EL (cell line): ENCODE measurements at regions not wholly inside any gene's neighbourhood (a gene's known extent, or its start where the extent isn't known, plus 50 kb on each side); places are given as distances from the start of the nearest gene placed in this dataset.

Experiments used
- DNase-seq: peaks from one replicate; pipeline ENCODE4 v3.0.0-alpha.2; 2016

DNA sequence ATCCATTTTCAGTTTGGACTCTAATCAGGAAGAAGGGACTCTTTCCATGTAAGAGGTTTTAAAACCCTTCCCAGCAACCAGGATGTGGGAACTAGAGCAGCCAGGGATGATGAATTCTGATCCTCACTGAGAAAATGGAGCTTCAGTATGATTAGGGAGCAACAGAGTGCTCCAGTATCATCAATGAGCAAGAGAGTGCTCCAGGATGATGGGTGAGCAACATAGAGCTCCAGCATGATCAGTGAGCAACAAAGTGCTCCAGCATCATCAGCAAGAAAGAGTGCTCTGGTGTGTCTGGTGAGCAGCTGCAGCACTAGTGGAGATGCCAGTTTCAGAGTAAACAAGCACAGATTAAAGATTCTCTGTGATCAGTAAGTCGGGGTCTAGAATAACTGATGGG, 106.4 kb upstream of the LPP start:
- DNase-seq: no peak

DNA sequence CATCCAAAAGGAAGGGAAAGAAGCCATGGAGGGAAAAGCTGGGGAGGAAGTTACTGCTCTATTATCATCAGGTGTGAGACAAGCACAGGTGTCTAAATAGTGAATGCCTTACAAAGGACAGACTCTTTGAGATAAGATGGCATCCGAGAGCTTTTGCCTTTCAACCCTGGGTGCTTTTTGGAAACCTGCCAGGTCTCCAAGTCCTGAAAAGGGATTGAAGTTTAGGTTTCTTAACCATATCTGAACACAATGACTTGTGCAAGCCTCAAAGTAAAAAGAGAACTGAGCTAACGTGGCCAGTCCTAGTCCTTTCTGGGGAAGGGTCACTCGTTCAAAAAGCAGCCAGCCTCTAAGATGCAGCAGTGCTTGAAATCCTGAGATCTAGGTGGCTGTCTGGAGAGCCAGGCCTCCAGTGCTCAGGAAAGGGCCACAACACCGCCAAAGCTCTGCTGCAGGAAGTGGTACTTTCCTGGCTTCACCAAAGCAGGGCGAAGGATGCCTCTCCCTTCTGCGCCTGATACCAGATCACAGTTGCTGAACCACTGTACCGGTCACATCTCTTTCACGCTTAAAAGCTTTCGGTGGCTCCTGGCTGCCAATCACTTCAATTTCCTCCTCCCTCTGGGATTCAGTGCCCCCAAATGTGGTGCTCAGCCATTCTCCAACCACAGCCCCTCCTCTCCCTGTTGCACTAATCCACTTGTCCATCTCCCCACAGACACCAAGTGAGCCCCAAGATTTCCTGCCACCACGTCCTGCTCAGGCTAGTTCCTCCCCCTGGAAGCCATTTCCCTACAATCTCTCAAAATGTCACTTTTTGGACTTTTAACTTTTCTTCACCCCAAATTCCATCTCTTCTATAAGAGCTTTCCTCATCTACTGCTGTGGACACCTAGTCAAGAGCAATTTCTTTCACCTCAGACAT, 104.1 kb upstream of the LPP start:
- DNase-seq: no peak

DNA sequence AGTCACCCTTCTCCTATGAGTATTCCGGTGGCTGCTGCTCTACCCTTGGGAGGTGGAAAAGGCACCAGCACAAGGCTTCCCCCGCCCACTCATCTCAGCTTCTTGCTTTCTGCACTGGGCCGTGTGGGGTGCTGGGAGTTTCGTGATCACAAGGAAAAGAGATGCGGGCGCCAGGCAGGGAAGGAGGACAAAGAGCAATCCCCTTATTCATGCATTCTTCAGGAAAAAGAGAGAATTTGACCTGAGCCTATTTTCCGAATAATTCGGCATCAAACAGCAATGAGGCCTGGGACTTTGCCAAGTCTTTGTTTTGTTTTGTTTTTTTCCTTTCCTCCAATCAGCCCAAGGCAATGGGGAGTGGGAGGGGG, 102.2 kb upstream of the LPP start:
- no peak for DNase-seq

DNA sequence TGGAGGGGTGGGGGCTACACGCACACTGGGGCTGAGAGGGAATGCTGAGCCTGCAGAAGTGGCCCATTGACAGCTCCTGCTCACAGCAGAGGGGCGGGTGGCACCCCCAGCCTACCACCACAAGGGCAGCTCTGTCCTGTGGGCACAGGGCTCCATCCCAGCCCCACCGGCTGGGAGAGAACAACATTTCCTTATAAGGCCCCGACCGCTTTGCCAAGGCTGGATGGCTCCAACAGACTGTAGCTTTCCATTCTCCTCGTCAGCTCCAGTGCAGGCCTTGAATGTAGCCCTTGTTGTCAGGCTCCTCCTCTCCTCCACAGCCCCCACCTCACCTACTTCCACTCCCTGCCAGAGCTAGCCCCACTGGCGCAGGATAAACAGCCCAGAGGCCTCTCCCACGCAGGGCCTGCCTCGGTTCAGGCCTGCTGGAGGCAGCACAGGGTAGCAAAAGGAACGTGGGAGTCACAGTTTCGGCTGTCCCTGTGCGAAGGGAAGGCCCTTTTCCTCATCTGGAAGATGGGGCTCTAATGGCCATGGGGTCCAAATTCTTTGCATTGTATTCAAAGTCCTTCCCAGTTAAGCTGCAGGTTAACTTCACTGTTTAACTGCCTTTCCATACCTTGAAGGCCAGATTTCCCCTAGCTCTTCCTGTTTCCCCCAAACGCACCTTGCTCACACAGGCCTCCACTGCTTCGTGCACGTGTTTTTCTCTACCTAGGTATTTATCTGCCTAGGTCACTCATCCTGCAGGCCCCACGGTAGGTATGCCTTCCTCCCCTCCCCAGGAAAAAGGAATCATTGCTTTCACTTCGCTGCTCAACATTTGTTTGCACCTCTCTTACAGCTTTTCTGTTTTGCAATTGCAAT, 101.6 kb upstream of the LPP start:
- no peak for DNase-seq

DNA sequence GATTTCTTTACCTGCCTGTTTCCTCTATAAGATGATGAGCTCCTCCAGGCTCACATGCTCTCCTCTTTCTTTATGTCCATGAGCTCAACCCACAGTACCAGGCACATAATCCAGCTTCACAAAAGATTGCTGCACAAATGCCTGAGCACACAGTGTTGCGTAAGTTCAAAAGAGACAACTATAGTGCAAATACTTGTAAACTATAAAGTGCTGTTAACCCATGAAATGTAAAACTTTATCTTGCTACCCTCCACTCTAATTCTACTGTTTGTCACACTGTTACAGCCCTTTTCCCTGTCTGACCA, 101.0 kb upstream of the LPP start:
- no peak for DNase-seq

DNA sequence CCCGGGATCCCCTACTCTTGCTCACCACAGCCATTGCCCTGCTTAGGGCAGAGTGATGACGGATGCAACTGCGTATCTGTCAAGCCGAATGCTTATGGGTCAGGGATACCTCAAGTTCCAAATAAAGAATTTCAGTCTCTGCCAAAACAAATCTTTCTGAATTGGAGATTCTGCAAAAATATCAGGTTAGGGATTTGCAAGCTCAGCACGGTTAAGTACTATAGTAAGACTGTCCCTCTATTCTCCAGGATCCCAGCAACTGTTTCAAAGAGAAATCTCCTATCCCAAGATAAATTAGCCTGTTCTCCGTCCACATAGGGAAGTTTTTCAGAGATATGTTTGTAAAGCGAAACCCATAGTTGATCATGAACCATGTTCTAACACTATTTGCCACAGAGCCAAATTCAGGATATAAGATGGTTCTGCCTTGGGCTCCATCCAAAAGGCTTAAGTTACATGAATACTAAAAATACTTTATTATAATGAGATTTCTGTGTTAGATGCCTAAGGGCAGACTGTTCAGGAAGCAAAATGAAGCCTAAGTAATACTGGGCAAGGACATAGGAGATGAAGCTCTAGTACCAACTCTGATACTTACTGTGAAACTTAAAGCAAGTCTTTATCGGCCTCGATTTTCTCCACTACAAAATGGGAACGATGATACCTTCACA, 100.1 kb upstream of the LPP start:
- DNase-seq: no peak

DNA sequence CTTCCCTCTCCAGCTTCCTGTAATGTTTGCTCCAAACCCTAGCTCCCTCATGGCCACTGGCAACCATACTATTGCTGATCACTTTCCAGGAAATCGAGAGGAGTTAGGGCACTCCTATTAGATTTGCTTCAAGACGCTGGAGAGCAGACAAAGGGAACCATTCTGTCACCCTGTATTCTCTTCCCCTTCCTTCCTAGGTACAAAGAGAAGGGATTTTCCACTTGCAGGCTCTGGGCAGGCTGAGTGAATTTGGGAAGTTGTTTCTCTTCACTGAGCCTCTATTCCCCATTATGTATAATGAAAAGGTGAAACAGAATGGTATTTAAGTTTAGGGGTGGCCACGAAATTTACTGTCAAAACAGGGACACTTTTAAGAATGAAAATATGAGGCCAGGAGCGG, 99.4 kb upstream of the LPP start:
- no peak for DNase-seq

DNA sequence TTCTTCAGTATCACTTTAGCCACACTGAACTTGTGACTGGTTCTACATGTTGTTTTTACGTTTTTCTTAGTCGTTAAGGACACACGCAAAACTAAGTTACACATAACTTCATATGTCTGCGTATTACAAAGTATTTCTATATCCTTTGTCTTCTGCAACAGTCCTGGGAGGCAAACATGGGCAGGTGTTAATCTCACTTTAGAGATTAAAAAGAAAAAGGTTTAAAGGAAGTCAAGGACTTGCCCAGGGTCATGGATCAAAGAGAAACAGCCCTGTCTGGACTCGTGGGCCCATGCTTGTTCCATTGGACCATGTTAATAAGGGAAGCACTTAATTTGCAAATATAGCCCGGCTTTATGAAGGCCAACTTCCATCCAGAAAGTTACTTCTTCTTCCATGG, 98.6 kb upstream of the LPP start:
- no peak for DNase-seq

DNA sequence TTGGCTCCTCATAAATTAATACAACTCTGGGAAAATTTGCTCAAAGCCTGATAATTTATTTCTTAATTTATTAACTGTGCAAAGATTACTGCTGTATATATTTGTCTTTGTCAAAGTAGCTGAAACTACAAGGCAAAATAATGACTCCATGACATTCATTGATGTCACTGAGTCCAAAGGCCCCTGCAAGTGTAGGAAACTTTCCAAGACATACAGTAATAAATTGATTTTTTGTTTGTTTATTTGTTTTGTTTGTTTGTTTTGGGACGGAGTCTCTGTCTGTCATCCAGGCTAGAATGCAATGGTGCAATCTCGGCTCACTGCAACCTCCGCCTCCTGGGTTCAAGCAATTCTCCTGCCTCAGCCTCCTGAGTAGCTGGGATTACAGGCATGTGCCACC, 96.8 kb upstream of the LPP start:
- no peak for DNase-seq

DNA sequence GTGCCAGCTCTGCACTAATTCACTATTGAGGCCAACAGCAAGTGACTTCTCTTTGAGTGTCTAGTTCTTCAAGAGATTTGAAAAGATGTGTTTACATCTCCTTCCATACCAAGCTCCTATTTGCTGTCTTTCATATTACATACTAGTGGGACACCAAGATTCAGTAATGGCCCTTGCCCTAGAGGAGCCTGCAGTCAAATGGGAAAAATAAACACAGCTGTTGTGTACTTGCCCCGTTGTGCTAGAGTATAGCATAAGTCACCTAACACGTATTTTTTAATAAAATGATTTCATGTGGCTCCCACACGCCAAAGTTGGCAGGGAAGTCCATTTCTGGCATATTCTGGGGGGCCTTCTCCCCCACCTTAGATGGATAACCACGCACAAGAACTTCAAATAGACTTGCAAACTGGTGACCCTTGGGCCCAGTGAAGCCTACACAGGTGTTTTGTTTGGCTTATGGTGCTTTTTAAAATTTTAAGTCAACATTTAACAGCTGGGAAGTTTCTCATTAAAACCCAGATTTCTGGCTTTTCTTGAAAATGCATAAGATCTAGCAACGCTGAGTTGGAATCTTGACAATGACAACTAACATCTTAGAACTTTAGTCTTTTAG, 95.3 kb upstream of the LPP start:
- DNase-seq: no peak

DNA sequence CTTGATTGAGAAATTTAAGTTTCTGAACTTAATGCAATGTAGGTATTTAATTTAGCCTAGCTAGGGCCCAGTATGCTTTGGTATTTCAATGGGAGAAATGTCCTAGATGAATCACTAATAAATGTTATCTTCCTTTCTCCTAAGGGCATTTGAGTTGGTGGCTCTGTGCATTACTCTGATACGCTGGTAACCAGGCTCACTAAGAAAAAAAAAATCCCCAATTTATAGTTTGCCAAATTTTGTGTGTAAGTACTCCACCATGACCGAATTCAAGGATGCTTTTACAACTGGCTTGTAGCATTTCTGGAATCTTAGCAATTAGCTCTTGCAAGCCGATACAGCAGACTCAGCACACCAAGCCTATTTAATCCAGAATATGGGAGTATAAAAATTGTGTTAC, 94.6 kb upstream of the LPP start:
- peak; percentile 45 for DNase-seq

DNA sequence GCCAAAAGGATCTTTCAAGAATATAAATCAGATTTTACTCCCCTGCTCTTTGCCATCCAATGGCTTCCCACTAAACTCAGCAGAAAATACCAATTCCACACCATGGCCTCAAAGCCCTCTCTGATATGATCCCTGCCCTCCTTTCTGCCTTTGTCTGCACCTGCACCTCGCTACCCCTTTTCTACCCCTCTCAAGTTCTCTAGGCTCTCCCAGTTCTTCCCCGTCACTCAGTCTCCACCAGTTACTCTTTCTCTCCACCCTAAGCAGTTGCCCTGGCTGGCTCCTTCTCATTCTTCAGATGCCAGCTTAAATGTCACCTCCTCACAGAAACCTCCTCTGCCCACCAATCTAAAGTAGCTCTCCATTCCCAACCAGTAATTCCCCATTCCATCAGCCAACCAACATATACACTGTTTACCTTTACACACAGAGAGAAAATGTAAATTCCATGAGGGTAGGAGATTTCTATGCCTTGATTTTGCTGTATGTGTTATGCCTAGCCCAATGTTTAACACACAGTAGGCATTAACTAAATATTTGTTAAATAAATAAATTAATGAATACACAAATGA, 93.6 kb upstream of the LPP start:
- DNase-seq: no peak

DNA sequence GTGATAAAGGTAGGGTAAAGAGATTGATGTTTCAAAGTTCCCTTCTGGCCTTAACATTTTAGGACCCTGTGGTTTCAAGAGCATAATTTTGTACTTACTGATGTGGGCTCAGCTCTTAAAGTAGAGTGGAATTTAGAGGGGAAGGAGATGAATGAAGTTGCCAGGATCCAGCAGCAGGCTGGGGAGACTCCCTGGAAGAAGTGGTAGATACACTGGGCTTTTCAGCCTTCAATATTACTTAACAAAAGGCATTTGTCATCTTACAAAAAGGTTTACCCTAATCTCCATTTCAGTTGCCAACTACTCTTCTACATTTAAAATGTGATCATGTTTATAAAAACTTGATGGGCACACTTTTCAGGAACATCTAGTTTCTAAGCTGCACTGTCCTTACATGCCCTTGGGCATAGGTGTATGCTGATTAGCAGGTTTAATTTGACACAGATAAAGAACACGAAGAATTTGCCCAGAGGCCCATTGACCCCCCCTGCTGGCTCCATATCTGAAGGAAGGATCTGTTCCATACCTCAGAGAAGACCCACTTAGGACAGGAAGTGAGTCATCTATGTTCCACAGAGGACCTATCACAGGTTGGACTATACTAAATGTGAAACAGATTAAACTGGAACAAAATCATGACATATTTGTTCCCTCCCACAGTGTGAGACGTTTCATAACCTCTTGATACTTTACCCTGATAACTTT, 93.0 kb upstream of the LPP start:
- DNase-seq: peak; percentile 86

DNA sequence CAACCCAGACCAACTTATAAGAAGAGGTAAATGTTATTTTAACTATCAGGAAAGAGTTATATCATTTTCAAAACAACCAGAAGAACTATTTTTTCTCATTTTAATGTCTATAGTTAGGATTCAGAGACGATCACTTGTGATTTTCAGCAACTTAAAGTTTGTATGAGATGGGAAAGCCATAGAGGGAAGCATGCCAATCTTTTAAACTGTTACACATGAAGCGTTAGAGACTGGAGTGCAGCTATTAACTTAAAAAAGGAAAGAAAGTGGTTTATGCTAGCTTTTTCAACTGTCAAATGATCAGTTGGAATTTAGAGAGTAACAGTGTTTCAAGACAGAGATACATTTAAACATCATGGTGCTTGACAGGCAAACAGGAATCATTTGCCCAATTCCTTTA, 91.7 kb upstream of the LPP start:
- DNase-seq: no peak

DNA sequence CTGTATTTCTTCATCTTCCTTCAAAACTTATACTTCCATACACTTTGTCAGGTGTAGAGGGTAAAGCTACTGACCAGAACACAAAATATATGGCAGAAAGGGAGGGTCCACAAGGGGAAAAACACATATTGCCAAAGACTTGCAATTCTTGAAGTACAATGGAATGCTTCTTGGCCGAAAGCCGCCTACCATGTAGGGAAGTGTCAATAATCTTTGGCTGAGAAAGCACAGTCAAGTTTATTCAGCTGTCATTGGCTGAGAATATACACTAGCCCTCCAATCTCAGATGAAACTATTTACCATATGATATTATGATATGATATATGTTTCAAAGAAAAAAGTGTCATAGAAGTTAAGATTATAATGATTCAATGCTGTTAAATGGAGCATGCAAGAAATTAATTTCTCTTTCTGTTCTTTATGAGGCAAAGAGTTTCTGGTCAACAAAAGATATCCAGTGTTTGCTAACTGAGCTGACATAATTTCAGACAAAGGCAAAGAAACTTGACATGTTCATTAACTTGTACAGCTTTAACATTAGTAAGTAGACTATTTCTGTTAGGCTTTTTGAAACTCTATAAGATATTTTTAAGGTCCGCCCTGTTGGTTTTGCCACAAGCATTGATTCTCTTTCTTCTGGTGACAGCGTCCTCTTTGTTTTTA, 89.0 kb upstream of the LPP start:
- DNase-seq: no peak

DNA sequence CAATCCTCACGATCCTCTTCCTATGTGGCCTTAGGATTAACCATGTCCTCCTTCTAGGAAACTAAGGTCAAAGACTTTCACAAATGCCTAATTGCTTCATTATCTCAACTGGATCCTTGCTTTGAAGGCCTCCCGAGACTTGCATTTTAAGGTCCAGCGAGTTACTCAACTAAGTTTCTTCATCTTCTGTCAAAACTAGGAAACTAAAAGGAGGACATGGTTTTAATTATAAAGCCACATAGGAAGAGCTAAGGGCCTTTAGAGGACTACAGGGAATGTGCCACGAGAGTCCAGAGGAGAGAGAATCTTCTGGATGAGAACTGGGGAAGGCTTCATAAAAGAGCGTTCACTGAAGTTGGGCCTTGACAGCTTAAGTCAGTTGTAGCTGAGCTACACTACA, 87.8 kb upstream of the LPP start:
- DNase-seq: no peak

DNA sequence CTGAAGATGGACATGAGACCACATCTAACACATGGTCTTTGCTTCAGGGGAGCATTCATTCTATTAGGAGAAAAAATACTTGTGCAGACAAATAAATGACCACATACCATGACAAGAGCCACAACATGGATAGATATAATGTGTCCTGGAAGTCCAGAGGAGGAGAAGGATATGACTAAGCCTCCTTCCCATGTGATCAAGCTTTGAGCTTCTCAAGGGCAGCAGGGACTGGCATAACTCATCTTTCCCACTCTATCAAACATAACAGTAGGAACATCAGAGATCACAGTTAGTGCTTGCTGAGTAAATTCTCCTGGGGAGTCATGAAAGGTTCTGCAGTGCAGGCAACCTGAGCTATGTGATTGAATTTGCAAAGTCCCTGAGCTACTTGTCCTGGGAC, 86.0 kb upstream of the LPP start:
- DNase-seq: peak; percentile 84

DNA sequence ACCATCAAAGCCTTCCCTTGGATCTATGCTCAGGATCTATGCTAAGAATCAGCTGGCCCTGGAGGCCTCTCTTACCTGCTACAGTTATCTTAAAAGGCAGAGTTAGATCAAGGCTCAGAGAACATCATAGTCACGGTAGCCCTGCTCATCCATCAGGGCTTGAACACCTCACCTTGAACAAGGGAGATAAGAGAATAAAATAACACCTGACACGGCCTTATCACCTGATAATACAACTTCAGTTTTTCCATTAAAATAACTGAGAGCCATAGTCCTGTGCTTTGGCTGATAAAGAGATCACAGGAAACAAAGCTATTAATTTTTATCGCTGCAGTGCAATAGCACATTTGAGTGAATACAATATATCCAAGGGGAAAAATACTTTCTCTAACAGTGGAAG, 85.6 kb upstream of the LPP start:
- DNase-seq: no peak

DNA sequence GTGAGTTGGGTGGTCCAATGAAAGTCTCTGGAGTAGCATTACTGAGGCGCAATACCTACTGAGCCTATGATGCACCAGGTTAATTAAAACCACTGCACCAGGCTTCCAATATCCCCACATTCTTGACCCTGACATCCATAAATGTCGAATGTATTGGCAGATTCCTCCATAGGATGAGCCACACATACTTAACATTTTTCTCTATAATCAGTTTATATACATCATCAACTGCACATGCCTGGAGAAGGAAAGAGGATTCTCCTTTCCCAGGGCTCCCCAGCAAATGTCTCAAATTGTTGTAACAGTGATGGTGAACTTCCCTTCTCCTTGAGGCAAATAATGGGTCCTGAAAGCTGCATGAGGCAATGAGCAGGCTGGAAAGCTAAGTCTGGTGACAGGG, 82.3 kb upstream of the LPP start:
- peak; percentile 63 for DNase-seq

DNA sequence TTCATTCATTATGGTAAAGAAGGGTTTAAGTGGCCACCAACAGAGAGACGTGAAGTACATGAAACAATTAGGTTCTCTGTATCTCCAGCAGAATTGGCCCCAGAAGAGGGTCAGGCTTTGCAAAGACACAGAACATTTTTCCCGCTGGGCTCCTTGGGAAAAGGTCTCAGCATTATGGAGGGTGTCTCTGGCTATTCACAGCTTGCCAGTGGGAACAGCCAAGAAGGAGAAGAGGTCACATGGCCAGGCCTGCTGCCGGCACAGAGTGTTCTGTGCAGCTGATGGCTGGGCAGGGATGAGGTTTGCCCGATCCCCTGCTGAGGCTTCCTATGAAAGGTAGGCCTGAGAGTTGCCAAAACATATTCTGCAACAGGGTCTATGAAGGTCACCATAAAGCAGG, 77.8 kb upstream of the LPP start:
- DNase-seq: no peak

DNA sequence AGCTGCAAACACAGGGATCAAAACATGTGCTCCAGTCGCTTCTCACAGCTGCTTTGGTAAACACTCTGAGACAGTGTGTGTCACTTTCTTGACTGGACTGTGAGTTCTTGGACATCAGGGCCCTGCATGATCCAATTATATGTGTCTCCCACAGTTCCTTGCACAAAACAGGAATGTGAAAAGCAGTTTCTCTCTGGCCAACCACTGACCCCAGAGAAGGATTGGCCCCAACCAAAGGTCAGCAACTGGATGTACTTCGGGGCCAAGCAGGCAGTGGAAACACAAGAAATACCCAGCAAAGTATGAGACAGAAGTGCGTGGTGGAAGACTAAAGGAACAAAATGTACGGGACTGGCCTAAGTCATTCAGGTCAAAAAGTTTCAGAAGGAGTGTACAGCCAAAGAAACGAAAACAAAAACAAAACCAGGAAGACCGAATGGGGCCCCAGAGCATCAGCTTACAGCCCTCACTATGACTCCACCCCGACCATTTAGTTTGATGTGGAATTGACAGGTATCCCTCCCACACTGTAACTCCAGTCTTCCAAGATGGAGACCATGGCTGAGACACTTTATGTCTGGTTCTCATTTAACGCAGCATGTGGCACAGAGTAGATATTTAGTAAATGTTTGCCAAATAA, 76.7 kb upstream of the LPP start:
- DNase-seq: no peak
